GM18508 (cell line): ENCODE measurements at regions not wholly inside any gene's neighbourhood (a gene's known extent, or its start where the extent isn't known, plus 50 kb on each side); places are given as distances from the start of the nearest gene placed in this dataset.
"Not testable (repeated sequence)": the region's sequence is repeated elsewhere in the genome, so short reads cannot be mapped to it uniquely, and the experiment has no call there.

Experiments
- ATAC-seq: cut with Tn5 transposase; IDR thresholded peaks from one replicate; pipeline ENCODE4 v1.9.1; 2021; ENCODE audit warnings: moderate number of reproducible peaks; ENCODE audit not compliant: insufficient read depth, unreplicated experiment

GRCh38 chr9:111094958-111095357, 56.7 kb upstream of the LPAR1 start:
- no peak for ATAC-seq

GRCh38 chr9:111094433-111094924, 56.2 kb upstream of the LPAR1 start:
- ATAC-seq: no peak

GRCh38 chr9:111092167-111092566, 53.9 kb upstream of the LPAR1 start:
- not testable (repeated sequence) for ATAC-seq
